Renal cortex interstitium (tissue), 11 donors: ENCODE measurements at regions not wholly inside any gene's neighbourhood (a gene's known extent, or its start where the extent isn't known, plus 50 kb on each side); places are given as distances from the start of the nearest gene placed in this dataset.
"Not testable (repeated sequence)": the region's sequence is repeated elsewhere in the genome, so short reads cannot be mapped to it uniquely, and the experiment has no call there.

Experiments
- DNase-seq, 11 donors: peaks; one replicate each; pipeline ENCODE4 v3.0.0-alpha.2; 2013; ENCODE audit warnings: low read depth in 9 of 11, low spot score in 4 of 11; ENCODE audit errors: extremely low read depth in 1 of 11

DNA sequence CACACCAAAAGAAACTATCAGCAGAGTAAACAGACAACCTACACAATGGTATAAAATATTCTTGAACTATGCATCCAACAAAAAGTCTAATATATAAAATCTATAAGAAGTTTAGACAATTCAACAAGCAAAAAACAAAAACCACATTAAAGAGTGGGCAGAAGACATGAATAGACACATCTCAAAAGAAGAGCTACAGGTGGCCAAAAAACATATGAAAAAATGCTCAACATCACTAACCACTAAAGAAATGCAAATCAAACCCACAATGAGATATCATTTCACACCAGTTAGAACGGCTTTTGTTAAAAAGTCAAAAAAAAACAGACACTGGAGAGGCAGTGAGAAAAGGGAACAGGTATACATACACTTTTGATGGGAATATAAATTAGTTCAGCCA lies 348.9 kb upstream of the MAF start:
- no peak for DNase-seq

DNA sequence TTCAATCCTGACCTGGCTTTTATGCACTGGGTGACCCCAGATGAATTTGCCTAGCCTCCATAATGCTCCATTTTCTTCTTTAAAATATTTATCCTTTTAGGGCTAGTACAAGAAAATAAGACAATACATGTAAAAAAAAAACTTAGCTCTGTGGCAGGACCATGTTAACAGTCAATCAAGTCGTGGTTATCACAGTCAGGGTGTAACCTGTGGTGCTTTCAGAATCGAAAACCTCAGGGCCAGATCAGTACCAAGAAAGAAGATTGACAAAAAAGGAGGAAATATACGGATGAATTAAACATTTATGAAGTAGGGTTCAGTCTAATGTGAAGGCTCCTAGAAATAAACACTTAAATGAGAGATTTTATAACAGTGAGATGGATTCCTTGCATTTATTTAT lies 347.2 kb upstream of the MAF start:
- no peak for DNase-seq

DNA sequence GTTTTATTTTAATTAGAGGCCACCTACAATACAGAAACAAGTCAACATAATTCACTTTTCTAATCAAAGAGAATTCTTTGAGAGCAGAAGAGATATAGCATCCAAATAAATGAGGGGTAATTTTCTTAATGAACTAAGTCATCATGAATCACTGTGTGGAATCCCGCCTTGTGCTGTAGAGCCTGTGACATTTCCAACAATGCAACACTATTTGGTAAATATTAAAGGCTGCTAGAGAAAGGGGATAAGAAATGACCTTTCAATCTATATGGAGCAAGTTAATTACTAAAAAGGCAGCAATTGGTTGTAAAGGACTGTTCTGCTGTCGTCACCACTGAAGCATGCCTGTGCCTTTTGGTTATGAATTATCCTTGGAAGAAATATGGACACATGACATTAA lies 345.7 kb upstream of the MAF start:
- no peak for DNase-seq

DNA sequence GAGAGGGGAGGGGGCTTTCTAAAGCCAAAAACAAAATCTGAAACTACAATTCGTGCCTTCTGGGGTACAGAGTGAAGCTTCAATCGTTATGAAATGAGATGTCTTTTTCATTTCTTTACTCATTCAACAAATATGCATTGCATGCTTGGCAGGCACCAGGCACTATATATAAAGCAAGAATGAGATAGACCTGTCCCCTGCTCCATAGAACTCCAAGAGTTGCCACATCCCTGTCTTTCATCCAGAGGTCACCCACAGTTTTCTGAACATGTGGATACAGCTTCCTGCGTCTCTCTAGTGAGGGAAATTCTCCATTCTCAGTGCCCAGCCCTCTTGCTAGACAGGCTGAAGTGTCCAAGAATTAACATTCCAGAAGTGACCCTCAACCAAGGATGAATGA lies 343.2 kb upstream of the MAF start:
- no peak for DNase-seq

DNA sequence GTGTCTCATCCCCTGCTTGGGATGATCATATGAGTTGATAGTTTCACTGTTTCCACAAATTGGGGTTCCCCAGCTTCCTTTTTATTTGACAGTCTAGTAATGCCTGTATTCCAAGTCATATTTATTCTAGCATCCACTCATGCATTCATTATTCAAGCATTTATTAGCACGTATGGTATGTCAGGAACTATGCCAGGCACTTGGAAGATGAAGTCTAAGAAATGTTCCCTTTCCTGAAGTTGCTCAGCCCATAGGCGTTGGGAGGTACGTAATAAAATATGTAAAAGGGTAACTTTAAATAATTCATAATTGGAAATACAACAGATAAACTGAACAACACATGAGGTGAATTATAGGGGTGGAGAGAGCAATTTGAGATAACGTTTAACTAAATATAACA lies 338.0 kb upstream of the MAF start:
- DNase-seq = no peak

DNA sequence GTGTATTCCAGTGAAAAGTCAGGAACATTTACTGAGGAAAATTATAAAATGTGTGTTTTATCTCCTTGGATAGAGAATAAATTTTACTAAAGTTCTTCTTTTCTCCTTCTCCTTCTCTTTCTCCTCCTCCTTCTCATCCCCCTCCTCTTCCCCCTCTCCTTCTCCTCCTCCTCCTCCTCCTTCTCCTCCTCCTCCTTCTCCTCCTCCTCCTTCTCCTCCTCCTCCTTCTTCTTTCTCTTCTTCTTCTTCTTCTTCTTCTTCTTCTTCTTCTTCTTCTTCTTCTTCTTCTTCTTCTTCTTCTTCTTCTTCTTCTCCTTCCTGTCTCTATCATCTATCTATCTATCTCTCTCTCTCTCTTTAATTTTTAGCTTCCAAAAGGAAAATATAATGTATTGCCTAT lies 337.1 kb upstream of the MAF start:
- DNase-seq = not testable (repeated sequence)

DNA sequence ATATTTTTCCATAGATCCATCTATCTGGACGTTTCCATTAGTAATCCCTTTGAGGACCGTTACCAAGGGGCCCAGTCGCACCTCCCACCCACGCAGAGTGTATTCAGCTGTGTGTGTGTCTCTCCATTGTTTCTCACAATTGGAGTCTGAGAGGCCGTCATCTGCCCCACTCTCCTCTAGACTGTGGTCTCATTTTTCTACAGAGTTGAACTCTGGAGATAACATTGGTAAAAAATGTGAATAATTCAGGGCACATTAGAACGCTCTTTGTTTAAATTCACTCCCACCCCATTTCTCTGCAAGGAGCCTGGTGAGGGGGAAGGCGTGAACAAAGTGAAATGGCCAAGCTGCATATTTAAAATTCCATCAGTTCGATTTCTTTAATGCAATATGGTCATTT lies 333.1 kb upstream of the MAF start:
- no peak for DNase-seq

DNA sequence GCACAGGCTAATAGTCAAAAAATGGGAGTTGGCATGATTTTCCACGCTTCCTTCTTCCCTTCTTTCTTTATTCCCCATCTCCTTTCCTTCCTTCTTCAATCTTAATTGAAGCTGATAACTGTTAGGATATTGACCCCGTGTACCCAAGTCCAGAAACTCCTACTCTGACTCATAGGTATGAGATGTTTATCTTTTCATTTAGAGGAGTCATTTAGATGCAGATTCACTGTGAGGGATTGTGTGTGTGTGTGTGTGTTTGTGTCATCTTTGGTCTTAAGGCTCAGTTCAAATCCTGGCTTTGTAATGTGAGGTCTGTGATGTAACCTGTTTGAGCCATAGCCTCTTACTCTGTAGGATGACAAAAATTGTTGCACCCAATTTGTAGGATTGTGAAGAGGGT lies 332.0 kb upstream of the MAF start:
- DNase-seq = no peak

DNA sequence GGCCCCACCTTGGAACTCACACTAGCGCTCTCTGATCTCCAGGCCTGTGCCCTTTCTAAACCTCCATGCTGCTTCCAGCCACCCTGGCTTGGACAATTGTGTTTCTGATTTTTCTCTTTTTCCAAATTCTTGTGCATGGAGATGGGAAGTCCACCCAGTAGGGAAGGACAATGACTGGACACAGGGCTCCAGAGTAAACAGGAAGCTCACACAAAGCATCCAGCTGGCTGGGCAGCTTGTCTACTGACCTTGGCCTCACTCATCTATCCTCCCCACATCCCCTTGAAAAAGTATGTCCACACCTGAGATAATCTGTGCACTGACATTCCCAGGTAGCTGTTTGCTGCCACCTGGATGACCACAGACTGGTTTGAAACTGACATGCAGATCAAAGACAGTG lies 331.2 kb upstream of the MAF start:
- DNase-seq = no peak

DNA sequence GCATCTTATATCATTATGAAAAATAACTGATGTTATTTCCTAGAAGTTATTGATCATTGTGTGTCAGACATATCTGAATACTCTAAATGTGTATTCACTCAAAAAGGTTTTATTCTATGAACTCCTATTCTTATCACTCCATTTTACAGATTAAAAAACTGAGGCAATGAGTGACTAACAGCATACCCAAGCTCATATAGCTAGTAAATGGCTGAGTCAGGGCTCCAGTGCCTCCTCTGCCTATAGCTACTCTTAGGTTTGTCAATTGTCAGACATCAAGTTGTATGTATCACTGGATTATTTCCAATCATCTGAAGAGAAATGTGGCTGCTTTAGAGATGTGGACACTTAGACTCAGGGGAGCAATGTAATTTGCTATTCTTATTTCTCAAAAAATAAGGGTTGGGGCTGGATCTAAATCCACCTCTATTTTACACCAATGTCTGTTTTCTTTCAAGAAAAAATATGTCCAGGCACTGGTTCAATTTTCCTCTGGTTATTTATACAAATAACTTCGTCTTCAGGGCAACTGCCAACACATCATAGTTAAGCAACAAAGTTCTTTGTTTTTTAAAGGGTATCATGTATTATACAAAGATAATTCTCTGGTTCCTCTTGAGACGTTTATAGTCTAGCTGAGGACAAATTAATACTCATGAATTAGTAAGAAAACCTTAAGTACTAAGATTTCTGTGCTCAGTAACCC lies 328.9 kb upstream of the MAF start:
- DNase-seq = no peak

DNA sequence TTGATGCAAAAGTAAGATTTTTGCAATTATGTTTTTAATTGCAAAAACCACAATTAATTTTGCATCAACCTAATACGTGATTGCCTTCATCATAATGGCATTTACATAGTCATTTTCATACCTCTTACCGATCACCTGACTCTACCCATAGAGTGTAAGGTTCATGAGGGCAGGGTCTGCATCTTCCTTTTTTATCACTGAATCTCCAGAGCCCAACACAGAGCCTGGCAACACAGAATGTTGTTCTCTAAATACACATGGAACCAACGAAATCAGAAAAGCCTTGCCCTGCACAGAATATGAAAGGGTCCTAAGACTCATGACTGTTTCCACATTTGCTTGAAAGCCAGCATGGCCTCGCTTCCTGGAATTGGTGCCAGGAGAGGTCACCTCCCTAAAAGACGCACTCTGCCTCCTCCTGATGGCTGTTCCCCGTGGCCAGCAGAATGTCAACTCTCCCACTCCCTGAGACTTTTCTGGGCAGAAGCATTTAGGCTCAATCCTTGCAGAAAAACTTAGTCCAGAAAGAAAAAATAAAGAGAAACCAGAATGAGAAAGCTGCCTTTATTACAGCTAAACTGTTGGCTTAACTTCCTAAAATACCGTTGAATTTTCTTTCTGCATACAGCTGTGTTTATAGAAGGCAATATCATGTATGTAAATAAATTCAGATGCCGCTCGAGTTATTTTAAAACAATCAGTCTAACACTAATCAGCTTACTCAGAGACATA lies 327.8 kb upstream of the MAF start:
- no peak for DNase-seq

DNA sequence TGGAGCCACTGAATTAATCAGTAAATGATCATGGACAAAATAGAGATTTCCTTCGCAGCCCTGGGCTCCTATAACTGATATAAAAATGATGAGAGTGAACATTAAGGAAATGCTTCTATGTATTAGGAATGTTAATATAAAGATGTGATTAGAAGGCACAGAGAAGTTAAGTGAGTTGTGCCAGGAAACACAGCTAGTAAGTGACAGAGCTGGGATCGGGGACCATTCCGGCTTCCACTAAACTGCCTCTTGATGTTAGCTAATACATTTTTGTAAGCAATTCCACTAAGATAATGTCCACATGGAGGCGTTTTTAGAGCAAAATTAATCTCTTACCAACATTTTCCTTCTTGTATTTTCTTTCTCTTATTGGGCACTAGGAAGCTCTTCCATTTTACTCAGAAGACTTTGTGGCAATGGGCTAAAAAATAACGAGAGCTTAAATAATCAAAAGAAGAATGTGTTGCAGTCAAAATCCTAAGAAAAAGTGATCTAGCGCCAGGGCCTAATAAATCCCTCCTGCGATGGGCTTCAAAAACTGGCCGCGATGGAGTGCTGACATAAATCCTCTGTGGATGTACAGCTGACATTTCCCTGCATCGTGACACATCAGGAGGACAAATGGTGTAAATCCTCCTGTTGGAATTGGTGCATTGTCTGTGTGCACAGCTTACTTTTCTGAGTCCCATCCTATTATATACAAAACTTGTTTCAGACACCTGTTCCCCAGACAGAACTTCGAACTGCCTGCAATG lies 326.1 kb upstream of the MAF start:
- no peak for DNase-seq

DNA sequence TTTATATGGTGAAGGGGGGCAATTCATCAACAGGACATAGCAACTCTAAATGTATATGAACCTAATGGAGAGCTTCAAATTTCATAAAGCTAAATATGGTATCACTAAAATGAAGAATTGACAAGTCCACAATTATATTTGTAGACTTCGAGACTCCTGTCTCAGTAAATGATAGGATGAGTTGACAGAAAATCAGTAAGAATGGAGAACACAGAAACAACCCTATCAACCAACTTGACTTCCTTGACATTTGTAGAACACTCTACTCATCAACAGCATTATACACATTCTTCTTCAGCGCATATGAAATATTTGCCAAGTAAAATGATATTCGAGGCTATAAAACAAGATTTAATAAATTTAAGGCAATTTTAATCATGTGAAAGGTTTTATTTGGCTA lies 322.9 kb upstream of the MAF start:
- DNase-seq = no peak

DNA sequence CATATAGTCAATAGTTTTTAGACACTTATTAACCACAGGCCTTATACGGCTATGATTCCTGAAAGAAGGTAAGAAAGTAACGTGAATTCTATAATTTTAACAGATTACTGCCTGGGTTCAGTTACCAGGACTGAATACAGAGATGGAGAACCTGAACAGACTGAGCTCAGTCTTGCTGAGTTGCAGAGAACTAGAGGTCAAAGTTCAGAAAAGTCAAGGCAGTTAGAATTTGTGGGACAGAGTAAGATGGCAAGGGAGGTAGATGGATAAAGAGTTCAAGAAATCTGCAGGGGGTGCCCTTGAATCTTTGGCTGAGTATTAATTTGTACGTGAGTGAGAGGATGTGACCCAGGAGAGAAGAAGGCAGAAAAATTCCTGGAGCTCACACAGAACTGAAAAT lies 320.1 kb upstream of the MAF start:
- no peak for DNase-seq

DNA sequence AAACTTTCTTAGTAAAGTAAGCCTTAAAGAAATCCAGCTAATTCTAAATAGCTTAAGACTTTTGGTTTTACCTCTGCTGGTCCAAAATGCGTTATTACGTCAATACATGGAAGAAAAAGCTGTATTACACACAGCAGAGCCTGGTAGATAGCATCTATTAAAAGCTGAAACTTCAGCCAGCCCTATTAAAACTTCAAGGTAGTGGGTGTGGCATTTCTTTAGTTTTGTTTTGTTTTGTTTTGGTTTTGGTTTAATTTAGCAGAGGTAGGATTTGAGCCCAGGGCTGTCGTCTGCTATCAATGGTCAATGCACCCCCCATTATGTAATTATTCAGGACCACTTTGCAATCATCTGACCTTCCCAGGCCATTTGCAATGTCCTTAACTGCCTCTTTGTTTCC lies 318.4 kb upstream of the MAF start:
- DNase-seq = no peak

DNA sequence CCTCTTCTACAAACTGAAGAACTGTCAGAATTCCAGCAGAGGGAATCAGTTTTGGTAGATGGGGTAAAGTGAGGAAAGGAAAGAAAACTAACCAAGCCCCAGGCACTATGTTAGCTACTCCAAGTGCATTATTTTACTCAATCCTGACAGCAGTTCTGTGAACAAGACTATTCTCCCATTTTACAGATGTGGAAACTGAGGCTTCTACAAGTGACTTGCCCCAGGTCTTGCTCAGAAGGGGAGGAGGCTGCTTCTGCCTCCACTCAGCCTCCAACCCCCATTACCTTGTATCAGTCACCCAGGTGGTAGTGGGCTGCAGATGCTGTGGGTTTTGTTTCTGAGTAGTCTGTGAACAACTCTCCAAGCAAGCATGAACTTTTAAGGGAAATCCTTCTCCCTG lies 315.2 kb upstream of the MAF start:
- DNase-seq = no peak

DNA sequence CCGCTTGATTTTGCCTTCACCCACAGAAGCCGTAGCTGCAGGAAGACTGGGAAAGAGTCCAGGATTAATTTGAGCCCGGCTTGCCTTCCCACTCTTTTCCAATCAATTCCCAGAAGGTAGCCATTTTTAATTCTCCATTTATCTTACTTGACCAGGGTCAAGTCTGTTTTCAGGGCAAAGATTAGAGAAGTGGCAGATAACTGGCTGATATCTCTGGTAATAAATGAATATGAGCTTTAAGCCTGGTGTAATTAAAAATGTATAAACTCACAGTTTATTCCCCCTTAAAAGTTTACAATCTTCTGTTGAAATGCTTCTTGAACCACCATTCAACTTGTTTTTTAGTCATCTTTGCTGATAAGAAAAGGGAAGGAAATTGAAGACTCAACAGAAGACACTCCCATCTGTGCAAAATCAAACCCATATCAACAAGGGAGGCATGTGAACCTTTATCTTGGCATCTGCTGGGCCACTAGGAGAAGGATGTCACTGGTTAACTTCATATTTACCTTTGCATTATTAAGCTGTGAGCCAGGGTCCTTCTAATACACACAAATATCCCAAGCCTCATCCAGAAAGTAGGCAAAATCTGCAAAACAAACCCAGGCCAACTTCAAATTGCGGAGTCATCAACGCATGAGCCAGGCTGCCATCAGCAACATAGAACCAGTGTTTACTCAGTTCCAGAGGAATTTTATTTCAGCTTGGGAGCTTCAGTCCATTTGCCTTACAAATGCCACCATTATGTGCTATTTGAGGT lies 314.6 kb upstream of the MAF start:
- DNase-seq = no peak

DNA sequence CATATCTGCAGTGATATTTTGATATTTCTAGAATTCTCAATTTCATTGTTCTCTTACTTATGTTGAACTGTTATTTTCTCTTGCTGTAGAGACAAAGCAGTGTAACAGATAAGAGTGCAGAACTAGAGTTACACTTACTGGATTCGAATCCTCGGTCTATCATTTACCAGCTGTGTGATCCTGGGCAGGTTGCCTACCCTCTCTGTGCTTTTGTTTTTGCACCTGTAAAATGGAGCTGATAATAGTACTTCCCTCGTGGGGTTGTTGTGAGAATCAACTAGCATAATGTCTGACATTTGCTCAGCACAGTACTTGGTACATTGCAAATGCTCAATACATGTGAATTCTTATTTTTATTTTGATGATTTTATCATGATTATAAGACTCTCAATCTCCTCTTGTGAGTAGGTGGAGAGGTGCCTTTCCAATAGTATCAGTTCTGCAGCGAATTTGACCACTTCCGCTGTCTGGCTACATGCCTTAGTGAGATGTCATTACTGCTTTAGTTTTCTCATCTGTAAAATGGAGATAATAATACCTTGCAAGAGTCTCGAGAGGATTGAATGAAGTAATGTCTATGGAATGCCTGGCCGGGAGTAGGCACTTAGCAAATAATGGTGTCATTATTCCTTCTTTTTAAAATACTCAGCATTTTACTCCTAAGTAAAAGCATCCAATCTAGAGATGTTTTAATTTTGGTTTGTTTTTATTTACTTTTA lies 312.2 kb upstream of the MAF start:
- DNase-seq = no peak

DNA sequence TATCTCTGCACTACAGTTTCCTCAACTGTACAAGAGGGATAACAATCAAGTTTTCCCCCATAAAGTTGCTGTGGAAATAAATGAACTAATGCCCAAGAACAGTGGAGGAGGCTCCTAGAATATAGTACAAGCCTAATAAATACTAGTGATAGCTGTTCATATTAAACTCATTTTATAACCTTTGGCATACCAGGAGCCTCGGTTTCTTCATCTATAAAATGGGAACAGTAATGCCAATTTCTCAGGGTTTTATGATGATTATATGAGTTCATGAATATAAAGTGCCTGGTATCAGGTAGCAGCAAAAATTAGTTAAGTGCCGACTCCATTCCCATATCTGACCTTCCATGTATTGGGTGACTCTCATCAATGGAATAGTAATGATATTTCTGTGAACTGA lies 311.1 kb upstream of the MAF start:
- no peak for DNase-seq
